H1 (cell line): ENCODE measurements at regions not wholly inside any gene's neighbourhood (a gene's known extent, or its start where the extent isn't known, plus 50 kb on each side); places are given as distances from the start of the nearest gene placed in this dataset.

Source experiments
- CTCF ChIA-PET: fragments of 300-600 bp; sonication (Branson Sonifier 250); formaldehyde crosslinking; loops from one replicate; lab custom pipeline; 2021; ENCODE audit not compliant: partially characterized antibody; lab: Charles Lee
- POLR2A ChIA-PET: fragments of 300-600 bp; sonication (Branson Sonifier 250); formaldehyde crosslinking; loops from one replicate; lab custom pipeline; 2021; ENCODE audit warnings: inconsistent platforms; ENCODE audit not compliant: partially characterized antibody; lab: Charles Lee
- DNase-seq, 2 experiments: peaks; one replicate each; pipeline versions ENCODE4 v3.0.0 to v3.0.0-alpha.2; 2010 to 2022; ENCODE audit warnings: low spot score in 2 of 2, low read depth in 1 of 2, mixed read lengths in 1 of 2
- FAIRE-seq: peaks from 2 replicates; lab custom pipeline; 2011; peaks lifted over from hg19 to GRCh38; lab: Jason Lieb, UNC
- H2AFZ ChIP-seq: 2 replicates; pipeline ENCODE4 v1.8.1; 2012; ENCODE audit warnings: low read length, inconsistent platforms
- H2AK5ac ChIP-seq: 2 replicates; pipeline ENCODE4 v1.6.1; 2013; ENCODE audit warnings: low read depth, low read length
- H2BK120ac ChIP-seq: replicated peaks from 2 replicates; pipeline ENCODE3; 2013; ENCODE audit warnings: low read depth, low read length, inconsistent platforms
- H2BK12ac ChIP-seq: 2 replicates; pipeline ENCODE4 v1.6.1; 2013; ENCODE audit warnings: low read depth, low read length
- H2BK15ac ChIP-seq: 2 replicates; pipeline ENCODE4 v1.6.1; 2013; ENCODE audit warnings: low read length
- H2BK20ac ChIP-seq: 2 replicates; pipeline ENCODE4 v1.6.1; 2013; ENCODE audit warnings: low read length
- H2BK5ac ChIP-seq: 2 replicates; pipeline ENCODE4 v1.6.1; 2013; ENCODE audit warnings: low read depth, low read length
- H3K14ac ChIP-seq: 2 replicates; pipeline ENCODE4 v1.6.1; 2013; ENCODE audit warnings: inconsistent platforms; ENCODE audit not compliant: insufficient read length
- H3K18ac ChIP-seq: 2 replicates; pipeline ENCODE4 v1.6.1; 2013; ENCODE audit warnings: low read length; ENCODE audit errors: extremely low read depth
- H3K23ac ChIP-seq: 2 replicates; pipeline ENCODE4 v1.6.1; 2013; ENCODE audit warnings: inconsistent platforms; ENCODE audit not compliant: insufficient read length
- H3K23me2 ChIP-seq: 2 replicates; pipeline ENCODE4 v1.6.1; 2013; ENCODE audit warnings: low read depth, low read length
- H3K27ac ChIP-seq: 2 replicates; pipeline ENCODE4 v1.6.1; 2011; ENCODE audit warnings: low read depth, low read length, inconsistent platforms
- H3K27me3 ChIP-seq, 4 experiments: replicated peaks in 1 of 4; 1 replicate in 1 of 4; 2 replicates in 3 of 4; pipeline versions ENCODE4 v1.6.1 to v1.8.1; 2011 to 2013; ENCODE audit warnings: low read length in 3 of 4, mild to moderate bottlenecking in 3 of 4, inconsistent platforms in 2 of 4, mixed read lengths in 2 of 4, moderate library complexity in 1 of 4; ENCODE audit not compliant: control insufficient read depth in 3 of 4, insufficient read depth in 3 of 4; ENCODE audit errors: extremely low read depth in 1 of 4
- H3K36me3 ChIP-seq, 4 experiments: 2 replicates each; pipeline versions ENCODE4 v1.6.1 to v1.8.1; 2011 to 2013; ENCODE audit warnings: mild to moderate bottlenecking in 4 of 4, low read length in 3 of 4, moderate library complexity in 2 of 4, control low read depth in 1 of 4, inconsistent platforms in 1 of 4; ENCODE audit not compliant: insufficient read depth in 4 of 4, control insufficient read depth in 2 of 4
- H3K4ac ChIP-seq: replicated peaks from 2 replicates; pipeline ENCODE3; 2013; ENCODE audit warnings: low read length, low read depth, mixed read lengths, inconsistent platforms; ENCODE audit not compliant: insufficient read length
- H3K4me1 ChIP-seq, 4 experiments: replicated peaks in 1 of 4; 1 replicate in 1 of 4; 2 replicates in 3 of 4; pipeline versions ENCODE4 v1.6.1 to v1.8.1; 2011 to 2013; ENCODE audit warnings: low read length in 3 of 4, inconsistent platforms in 2 of 4, mixed read lengths in 1 of 4; ENCODE audit not compliant: insufficient read depth in 4 of 4, control insufficient read depth in 3 of 4
- H3K4me2 ChIP-seq, 2 experiments: 2 replicates each; pipeline versions ENCODE4 v1.6.1 to v1.8.1; 2011 to 2013; ENCODE audit warnings: low read depth in 2 of 2, low read length in 2 of 2, control low read depth in 1 of 2, inconsistent platforms in 1 of 2, mild to moderate bottlenecking in 1 of 2; ENCODE audit not compliant: insufficient read depth in 1 of 2
- H3K4me3 ChIP-seq, 4 experiments: fragments of 200-600, 300-600 bp in 1 of 4; sonication (generic), shearing (Covaris generic), sonication (Bioruptor Twin) in 1 of 4; 2 replicates each; pipeline versions ENCODE4 v1.5.1 to v1.8.1; 2011 to 2016; ENCODE audit warnings: low read length in 4 of 4, low read depth in 3 of 4, control low read depth in 2 of 4, inconsistent platforms in 2 of 4, mild to moderate bottlenecking in 2 of 4, mixed read lengths in 1 of 4, moderate library complexity in 1 of 4; ENCODE audit not compliant: insufficient read depth in 2 of 4; ENCODE audit errors: extremely low read depth in 1 of 4
- H3K56ac ChIP-seq: replicated peaks from 2 replicates; pipeline ENCODE3; 2013; ENCODE audit warnings: low read depth, mild to moderate bottlenecking, mixed read lengths, low read length, inconsistent platforms; ENCODE audit not compliant: insufficient read length
- H3K79me1 ChIP-seq: 2 replicates; pipeline ENCODE4 v1.6.1; 2013; ENCODE audit warnings: low read depth, low read length, control low read depth
- H3K79me2 ChIP-seq, 2 experiments: 2 replicates each; pipeline versions ENCODE4 v1.6.1 to v1.8.1; 2012 to 2013; ENCODE audit warnings: low read length in 2 of 2, mild to moderate bottlenecking in 2 of 2, inconsistent platforms in 1 of 2; ENCODE audit not compliant: insufficient read depth in 2 of 2, control insufficient read depth in 1 of 2
- H3K9ac ChIP-seq, 4 experiments: replicated peaks in 1 of 4; 1 replicate in 1 of 4; 2 replicates in 3 of 4; pipeline versions ENCODE4 v1.6.1 to v1.8.1; 2011 to 2013; ENCODE audit warnings: low read depth in 3 of 4, low read length in 3 of 4, control low read depth in 2 of 4, mild to moderate bottlenecking in 2 of 4, moderate library complexity in 2 of 4, inconsistent platforms in 1 of 4; ENCODE audit errors: extremely low read depth in 1 of 4
- H3K9me3 ChIP-seq, 2 experiments: 2 replicates each; pipeline versions ENCODE4 v1.6.1 to v1.8.1; 2012 to 2013; ENCODE audit warnings: mild to moderate bottlenecking in 2 of 2, moderate library complexity in 2 of 2, control low read depth in 1 of 2, inconsistent platforms in 1 of 2, low read depth in 1 of 2, low read length in 1 of 2, mixed read lengths in 1 of 2; ENCODE audit not compliant: insufficient read depth in 2 of 2
- H4K20me1 ChIP-seq, 2 experiments: replicated peaks in 1 of 2; 2 replicates each; pipeline versions ENCODE3 to v1.8.1; 2011 to 2013; ENCODE audit warnings: inconsistent platforms in 2 of 2, low read length in 2 of 2, mild to moderate bottlenecking in 1 of 2; ENCODE audit not compliant: insufficient read depth in 2 of 2, control insufficient read depth in 1 of 2
- H4K5ac ChIP-seq: 2 replicates; pipeline ENCODE4 v1.6.1; 2013; ENCODE audit warnings: low read length, low read depth, mixed read lengths, inconsistent platforms; ENCODE audit not compliant: insufficient read length
- H4K8ac ChIP-seq: 2 replicates; pipeline ENCODE4 v1.8.0; 2013; ENCODE audit warnings: mild to moderate bottlenecking, moderate library complexity, low read length, inconsistent platforms; ENCODE audit not compliant: insufficient read depth; ENCODE audit errors: extremely low read depth
- H4K91ac ChIP-seq: replicated peaks from 2 replicates; pipeline ENCODE3; 2013; ENCODE audit warnings: low read length, mixed read lengths, inconsistent platforms; ENCODE audit not compliant: insufficient read length
- ATF3 ChIP-seq: IDR thresholded peaks from 2 replicates; pipeline ENCODE4 v1.6.1; 2011; ENCODE audit warnings: low read depth, mild to moderate bottlenecking, low read length; ENCODE audit not compliant: insufficient read depth
- CEBPB ChIP-seq: IDR thresholded peaks from 2 replicates; pipeline ENCODE4 v1.6.1; 2012; ENCODE audit warnings: low read depth, low read length
- E2F6 ChIP-seq: IDR thresholded peaks from 2 replicates; pipeline ENCODE4 v1.6.1; 2012; ENCODE audit warnings: inconsistent platforms
- EZH2 ChIP-seq: fragments of 200-600 bp; sonication (generic); IDR thresholded peaks from 2 replicates; pipeline ENCODE4 v1.7.1; 2012; ENCODE audit warnings: low read depth, mild to moderate bottlenecking, moderate library complexity, low read length, inconsistent platforms; ENCODE audit not compliant: severe bottlenecking
- KDM4A ChIP-seq: IDR thresholded peaks from one replicate; pipeline ENCODE4 v1.7.1; 2012; ENCODE audit warnings: low read depth, mild to moderate bottlenecking, moderate library complexity, low read length, inconsistent platforms; ENCODE audit not compliant: severe bottlenecking
- KDM5A ChIP-seq: fragments of 200-600 bp; IDR thresholded peaks from 2 replicates; pipeline ENCODE4 v1.7.1; 2012; ENCODE audit warnings: mild to moderate bottlenecking, low read length, inconsistent platforms, mixed read lengths
- MAX ChIP-seq: IDR thresholded peaks from 2 replicates; pipeline ENCODE4 v1.6.1; 2012; ENCODE audit warnings: inconsistent platforms
- NANOG ChIP-seq: IDR thresholded peaks from 2 replicates; pipeline ENCODE4 v1.6.1; 2011; ENCODE audit warnings: low read length, low read depth, mild to moderate bottlenecking, inconsistent platforms; ENCODE audit not compliant: insufficient read depth, poor library complexity, severe bottlenecking
- NRF1 ChIP-seq: IDR thresholded peaks from 2 replicates; pipeline ENCODE4 v1.6.1; 2011; ENCODE audit warnings: mild to moderate bottlenecking, low read depth, low read length, improper control_type of control experiment
- SIX5 ChIP-seq: IDR thresholded peaks from 2 replicates; pipeline ENCODE4 v1.6.1; 2011; ENCODE audit warnings: mild to moderate bottlenecking, low read depth, low read length
- SUZ12 ChIP-seq: fragments of 200-600 bp; sonication (generic); IDR thresholded peaks from 2 replicates; pipeline ENCODE4 v1.6.1; 2012; ENCODE audit warnings: mild to moderate bottlenecking, inconsistent platforms, low read length, moderate library complexity, mixed read lengths
- TEAD4 ChIP-seq: IDR thresholded peaks from 2 replicates; pipeline ENCODE4 v1.6.1; 2012; ENCODE audit warnings: low read depth, low read length, inconsistent platforms, mixed read lengths
- WGBS, 2 experiments: shearing (Covaris generic) in 1 of 2; methylation state at CpG; one replicate each; pipeline versions ENCODE4 v1.1.6 to v1.1.7; 2013 to 2015; ENCODE audit warnings: low lambda C conversion rate in 2 of 2, mixed read lengths in 2 of 2, inconsistent platforms in 1 of 2, low coverage in 1 of 2, missing lambda C conversion rate in 1 of 2; ENCODE audit not compliant: insufficient replicate concordance in 2 of 2, insufficient coverage in 1 of 2, insufficient read length in 1 of 2; ENCODE audit errors: extremely low coverage in 1 of 2, missing lambda C conversion rate in 1 of 2; 5-methylcytosine and 5-hydroxymethylcytosine counted together

DNA sequence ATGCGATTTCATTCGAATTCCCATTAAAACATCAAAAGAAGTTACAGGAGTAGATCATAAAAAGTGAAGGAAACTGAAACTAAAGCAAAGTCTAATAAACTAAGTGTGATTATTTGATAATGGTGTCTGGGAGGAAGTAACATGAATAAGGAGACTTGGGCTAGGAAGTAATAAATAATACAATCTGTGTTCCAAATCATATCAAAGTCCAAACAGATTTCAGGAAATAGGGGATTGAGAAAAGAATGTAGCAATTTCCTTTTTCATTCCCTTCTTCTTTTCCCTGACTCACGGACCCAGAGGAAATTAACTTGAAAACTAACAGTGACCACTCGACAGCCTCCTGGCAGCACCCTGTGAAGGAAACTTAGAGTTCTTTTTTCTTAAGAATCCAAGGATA is 758.4 kb upstream of the GCFC2 start:
- H3K23me2 ChIP-seq = no peaks in the 10 kb centered on the region
- ChIA-PET CTCF (interaction anchor here (0.6 to 3.0 kb wide), 2 partner anchors 32 to 131 kb away, joined by 4 to 9 read pairs; no protein-coding TSS in a partner anchor), POLR2A (no interaction called here)
- H4K5ac ChIP-seq = no peak overlapping the region
- H2AFZ ChIP-seq = no peak overlapping the region
- no peak overlapping the region for H2BK15ac ChIP-seq
- no peak overlapping the region for H3K56ac ChIP-seq
- H3K14ac ChIP-seq = no peak overlapping the region
- H3K4me3 ChIP-seq = no peak overlapping the region
- H4K8ac ChIP-seq = no peak overlapping the region
- no peak overlapping the region for H4K91ac ChIP-seq
- no peaks in the 10 kb centered on the region for H4K20me1 ChIP-seq
- H2BK5ac ChIP-seq = no peak overlapping the region
- peaks cover 0 to 5% of the 10 kb centered on the region in 2 experiments; a peak in 2 of 4 replicates for H3K9me3 ChIP-seq
- H3K4me2 ChIP-seq = no peak overlapping the region
- no peak overlapping the region for H2AK5ac ChIP-seq
- H3K27ac ChIP-seq = no peak overlapping the region
- H2BK20ac ChIP-seq = no peak overlapping the region
- no peaks in the 10 kb centered on the region for H3K27me3 ChIP-seq
- H3K18ac ChIP-seq = no peak overlapping the region
- H3K79me1 ChIP-seq = no peaks in the 10 kb centered on the region
- H3K4me1 ChIP-seq = no peaks in the 10 kb centered on the region
- no peak overlapping the region for H3K9ac ChIP-seq
- FAIRE-seq = no peak
- no peak overlapping the region for H3K23ac ChIP-seq
- TF ChIP-seq ATF3 (no peak), SIX5 (no peak), NRF1 (no peak), MAX (no peak), SUZ12 (no peak), NANOG (no peak), E2F6 (no peak), EZH2 (no peak), CEBPB (no peak), TEAD4 (no peak), KDM4A (no peak), KDM5A (no peak)
- TF ChIP-seq, all 59 proteins: peak for 0
- H3K4ac ChIP-seq = no peak overlapping the region
- 91% methylated on average over 4 of the region's 4 CpGs; no CpG with 5 or more reads in 1 of the 2 experiments for WGBS, 2 experiments
- no peaks in the 10 kb centered on the region for H3K36me3 ChIP-seq
- DNase-seq = no peak
- no peak overlapping the region for H2BK12ac ChIP-seq
- H3K79me2 ChIP-seq = no peaks in the 10 kb centered on the region
- H2BK120ac ChIP-seq = no peak overlapping the region
